ENCODE measurements at regions not wholly inside any gene's neighbourhood (a gene's known extent, or its start where the extent isn't known, plus 50 kb on each side); places are given as distances from the start of the nearest gene placed in this dataset.

GRCh38 chr12:16884056-16884455 lies 278.1 kb upstream of the LMO3 start:
- TF ChIP-seq POLR2A (IDR thresholded peaks at IDR 0.05; ENCODE audit: extremely low read depth, insufficient read length) (no peak), MYC (IDR thresholded peaks at IDR 0.05; ENCODE audit: low read depth, low read length) (no peak), MAX (IDR thresholded peaks at IDR 0.05; ENCODE audit: low read depth, low read length) (no peak), CTCF (IDR thresholded peaks at IDR 0.05; ENCODE audit: low read depth, low read length) (no peak)
- no peak for DNase-seq (ENCODE audit: low read depth)
- H3K4me3 ChIP-seq (ENCODE audit: low read depth, low read length): no peak overlapping the region

GRCh38 chr12:16881986-16882570 lies 276.1 kb upstream of the LMO3 start:
- no peak for DNase-seq (ENCODE audit: low read depth)
- no peak overlapping the region for H3K4me3 ChIP-seq (ENCODE audit: low read depth, low read length)

GRCh38 chr12:16880864-16881285 lies 274.9 kb upstream of the LMO3 start:
- DNase-seq (ENCODE audit: low read depth): no peak
- no peak for TF ChIP-seq MYC (IDR thresholded peaks at IDR 0.05; ENCODE audit: low read depth, low read length)
- TF ChIP-seq CTCF (IDR thresholded peaks at IDR 0.05; ENCODE audit: low read depth, low read length): no peak
- no peak for TF ChIP-seq MAX (IDR thresholded peaks at IDR 0.05; ENCODE audit: low read depth, low read length)
- TF ChIP-seq POLR2A (IDR thresholded peaks at IDR 0.05; ENCODE audit: extremely low read depth, insufficient read length): no peak
- no peak overlapping the region for H3K4me3 ChIP-seq (ENCODE audit: low read depth, low read length)

More at GRCh38 chr12:16881986-16882570, 276.1 kb upstream of the LMO3 start:
- TF ChIP-seq MYC (IDR thresholded peaks at IDR 0.05; ENCODE audit: low read depth, low read length): no peak
- TF ChIP-seq CTCF (IDR thresholded peaks at IDR 0.05; ENCODE audit: low read depth, low read length): no peak
- TF ChIP-seq POLR2A (IDR thresholded peaks at IDR 0.05; ENCODE audit: extremely low read depth, insufficient read length): no peak
- no peak for TF ChIP-seq MAX (IDR thresholded peaks at IDR 0.05; ENCODE audit: low read depth, low read length)

- no peak for TF ChIP-seq CTCF (IDR thresholded peaks at IDR 0.05; ENCODE audit: low read depth, low read length)
- no peak for TF ChIP-seq MAX (IDR thresholded peaks at IDR 0.05; ENCODE audit: low read depth, low read length)
- TF ChIP-seq POLR2A (IDR thresholded peaks at IDR 0.05; ENCODE audit: extremely low read depth, insufficient read length): no peak
- no peak for TF ChIP-seq MYC (IDR thresholded peaks at IDR 0.05; ENCODE audit: low read depth, low read length)
- DNase-seq (ENCODE audit: low read depth): no peak
- no peak overlapping the region for H3K4me3 ChIP-seq (ENCODE audit: low read depth, low read length)
These were observed 264.9 kb upstream of the LMO3 start for GRCh38 chr12:16870845-16871244.

- H3K4me3 ChIP-seq (ENCODE audit: low read depth, low read length): no peak overlapping the region
- TF ChIP-seq MYC (IDR thresholded peaks at IDR 0.05; ENCODE audit: low read depth, low read length) (no peak), CTCF (IDR thresholded peaks at IDR 0.05; ENCODE audit: low read depth, low read length) (no peak), MAX (IDR thresholded peaks at IDR 0.05; ENCODE audit: low read depth, low read length) (no peak), POLR2A (IDR thresholded peaks at IDR 0.05; ENCODE audit: extremely low read depth, insufficient read length) (no peak)
- no peak for DNase-seq (ENCODE audit: low read depth)
These were observed 257.8 kb upstream of the LMO3 start for GRCh38 chr12:16863742-16864141.

Data from NB4 (cell line).